Mesenchymal stem cell (in vitro differentiated cells and primary cell): ENCODE measurements at regions not wholly inside any gene's neighbourhood (a gene's known extent, or its start where the extent isn't known, plus 50 kb on each side); places are given as distances from the start of the nearest gene placed in this dataset.
"Not testable (repeated sequence)": the region's sequence is repeated elsewhere in the genome, so short reads cannot be mapped to it uniquely, and the experiment has no call there.

Source experiments
- DNase-seq: peaks from one replicate; pipeline ENCODE4 v3.0.0-alpha.2; 2013
- H2AFZ ChIP-seq: one replicate; pipeline ENCODE4 v1.6.1; 2013; ENCODE audit warnings: low read depth, mild to moderate bottlenecking, control low read depth, inconsistent platforms, low read length, moderate library complexity
- H2AK5ac ChIP-seq: 2 replicates; pipeline ENCODE4 v1.6.1; 2013; ENCODE audit warnings: low read length, moderate library complexity, mild to moderate bottlenecking, inconsistent platforms; ENCODE audit not compliant: severe bottlenecking
- H2BK120ac ChIP-seq: one replicate; pipeline ENCODE4 v1.6.1; 2013; ENCODE audit warnings: low read depth, mild to moderate bottlenecking, inconsistent platforms, low read length, moderate library complexity
- H2BK12ac ChIP-seq, 2 experiments: one replicate each; pipeline ENCODE4 v1.6.1; 2013; ENCODE audit warnings: inconsistent platforms in 2 of 2, low read length in 2 of 2, mild to moderate bottlenecking in 2 of 2, moderate library complexity in 2 of 2, control low read depth in 1 of 2
- H2BK15ac ChIP-seq: one replicate; pipeline ENCODE4 v1.6.1; 2013; ENCODE audit warnings: mild to moderate bottlenecking, low read depth, inconsistent platforms; ENCODE audit not compliant: poor library complexity, severe bottlenecking
- H2BK5ac ChIP-seq: 2 replicates; pipeline ENCODE4 v1.6.1; 2013; ENCODE audit warnings: low read depth, mild to moderate bottlenecking, low read length, control low read depth, inconsistent platforms; ENCODE audit not compliant: poor library complexity, severe bottlenecking
- H3K14ac ChIP-seq, 2 experiments: one replicate each; pipeline ENCODE4 v1.6.1; 2013; ENCODE audit warnings: inconsistent platforms in 2 of 2, low read length in 2 of 2, control low read depth in 1 of 2, mild to moderate bottlenecking in 1 of 2, moderate library complexity in 1 of 2
- H3K18ac ChIP-seq, 2 experiments: one replicate each; pipeline ENCODE4 v1.6.1; 2013; ENCODE audit warnings: inconsistent platforms in 2 of 2, low read length in 2 of 2, control low read depth in 1 of 2, low read depth in 1 of 2, mild to moderate bottlenecking in 1 of 2
- H3K23ac ChIP-seq, 2 experiments: one replicate each; pipeline ENCODE4 v1.6.1; 2013; ENCODE audit warnings: inconsistent platforms in 2 of 2, low read length in 2 of 2, mild to moderate bottlenecking in 2 of 2, moderate library complexity in 2 of 2, control low read depth in 1 of 2
- H3K27ac ChIP-seq: 2 replicates; pipeline ENCODE4 v1.5.1; 2013; ENCODE audit warnings: mild to moderate bottlenecking, moderate library complexity, low read length, control low read depth, inconsistent platforms; ENCODE audit not compliant: poor library complexity, severe bottlenecking
- H3K27me3 ChIP-seq, 2 experiments: 2 replicates each; pipeline versions ENCODE4 v1.6.1 to v1.7.0; 2013; ENCODE audit warnings: low read length in 2 of 2, mild to moderate bottlenecking in 2 of 2, moderate library complexity in 2 of 2, control low read depth in 1 of 2, inconsistent platforms in 1 of 2; ENCODE audit not compliant: control insufficient read depth in 1 of 2, insufficient read depth in 1 of 2
- H3K36me3 ChIP-seq, 2 experiments: 2 replicates each; pipeline versions ENCODE4 v1.6.1 to v1.7.0; 2013; ENCODE audit warnings: low read length in 2 of 2, control low read depth in 1 of 2, inconsistent platforms in 1 of 2, low read depth in 1 of 2, mild to moderate bottlenecking in 1 of 2; ENCODE audit not compliant: insufficient read depth in 2 of 2, control insufficient read depth in 1 of 2
- H3K4ac ChIP-seq, 2 experiments: one replicate each; pipeline ENCODE4 v1.6.1; 2013; ENCODE audit warnings: inconsistent platforms in 2 of 2, low read length in 2 of 2, mild to moderate bottlenecking in 2 of 2, moderate library complexity in 2 of 2, control low read depth in 1 of 2, low read depth in 1 of 2
- H3K4me1 ChIP-seq: 2 replicates; pipeline ENCODE4 v1.6.1; 2013; ENCODE audit warnings: low read depth, low read length, control low read depth; ENCODE audit not compliant: control insufficient read depth, insufficient read depth
- H3K4me2 ChIP-seq: 2 replicates; pipeline ENCODE4 v1.6.1; 2013; ENCODE audit warnings: low read length, mild to moderate bottlenecking, inconsistent platforms; ENCODE audit not compliant: poor library complexity, severe bottlenecking
- H3K4me3 ChIP-seq, 2 experiments: 2 replicates each; pipeline versions ENCODE4 v1.5.1 to v1.7.0; 2013; ENCODE audit warnings: low read length in 2 of 2, mild to moderate bottlenecking in 2 of 2, control low read depth in 1 of 2, low read depth in 1 of 2; ENCODE audit not compliant: insufficient read depth in 1 of 2
- H3K79me1 ChIP-seq: replicated peaks from 2 replicates; pipeline ENCODE4 v1.6.1; 2013; ENCODE audit warnings: mild to moderate bottlenecking, control low read depth, low read length, inconsistent platforms; ENCODE audit not compliant: poor library complexity, severe bottlenecking
- H3K9ac ChIP-seq: 2 replicates; pipeline ENCODE4 v1.7.0; 2013; ENCODE audit warnings: mild to moderate bottlenecking, low read length, moderate library complexity
- H3K9me3 ChIP-seq: 2 replicates; pipeline ENCODE4 v1.7.0; 2013; ENCODE audit warnings: mild to moderate bottlenecking, low read length; ENCODE audit not compliant: control insufficient read depth
- H4K8ac ChIP-seq: one replicate; pipeline ENCODE4 v1.6.1; 2013; ENCODE audit warnings: inconsistent platforms, mild to moderate bottlenecking, low read length, moderate library complexity
- H4K91ac ChIP-seq: one replicate; pipeline ENCODE4 v1.6.1; 2013; ENCODE audit warnings: mild to moderate bottlenecking, low read length, inconsistent platforms
- WGBS: methylation state at CpG from one replicate; pipeline ENCODE4 v1.1.7; 2013; ENCODE audit warnings: mixed read lengths; 5-methylcytosine and 5-hydroxymethylcytosine counted together

DNA sequence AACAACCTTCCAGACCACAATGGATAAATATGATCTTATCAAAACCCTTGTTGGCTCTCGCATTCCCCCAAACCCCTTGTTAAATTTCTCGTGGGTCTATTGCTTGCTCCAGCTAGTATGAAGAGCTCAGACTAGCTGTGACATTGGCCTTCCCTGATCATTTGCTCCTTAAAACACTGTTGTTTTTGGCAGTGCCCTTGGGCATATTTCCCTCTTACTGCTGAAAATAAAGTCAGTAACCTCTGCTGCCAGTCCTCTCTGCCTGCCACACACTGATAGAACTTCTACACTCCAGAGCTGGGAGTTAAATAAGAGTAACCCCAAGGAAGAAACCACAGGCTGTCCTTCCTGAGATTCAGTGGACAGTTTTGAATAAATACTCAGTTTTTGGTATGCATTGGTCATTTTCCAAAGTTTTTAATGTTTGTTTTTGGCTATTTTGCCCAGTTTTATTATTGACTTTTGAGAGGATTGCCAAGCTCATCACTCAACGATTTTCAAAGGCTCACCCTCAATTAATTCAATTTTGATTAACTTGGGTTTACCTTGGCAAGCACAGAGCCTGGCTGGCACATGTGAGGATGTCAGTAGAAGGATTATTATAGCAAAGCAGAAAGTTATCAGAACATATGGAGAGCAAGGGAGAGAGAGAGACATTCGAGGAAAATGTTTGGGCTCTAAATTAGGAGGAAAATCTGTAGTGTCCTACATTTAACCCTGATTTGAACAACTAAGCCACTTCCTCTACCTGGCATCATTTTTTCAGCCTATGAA lies 84.3 kb upstream of the SYN3 start:
- no peak overlapping the region for H3K23ac ChIP-seq
- no peak overlapping the region for H3K18ac ChIP-seq
- no peak overlapping the region for H4K91ac ChIP-seq
- no peak overlapping the region for H3K14ac ChIP-seq
- H3K9me3 ChIP-seq: no peaks in the 10 kb centered on the region
- no peak overlapping the region for H2BK12ac ChIP-seq
- H2BK5ac ChIP-seq: no peak overlapping the region
- no peak overlapping the region for H3K9ac ChIP-seq
- no peak overlapping the region for H4K8ac ChIP-seq
- no peak overlapping the region for H3K4me2 ChIP-seq
- no peak overlapping the region for H2AK5ac ChIP-seq
- H3K27ac ChIP-seq: no peak overlapping the region
- H2BK120ac ChIP-seq: no peak overlapping the region
- no peaks in the 10 kb centered on the region for H3K27me3 ChIP-seq
- H3K4ac ChIP-seq: no peak overlapping the region
- no peaks in the 10 kb centered on the region for H3K79me1 ChIP-seq
- no peak for DNase-seq
- whole genome bisulfite sequencing: 52% methylated on average over 3 of the region's 4 CpGs
- no peak overlapping the region for H3K4me3 ChIP-seq
- H3K4me1 ChIP-seq: no peaks in the 10 kb centered on the region
- H2AFZ ChIP-seq: no peak overlapping the region
- H2BK15ac ChIP-seq: no peak overlapping the region
- no peaks in the 10 kb centered on the region for H3K36me3 ChIP-seq

DNA sequence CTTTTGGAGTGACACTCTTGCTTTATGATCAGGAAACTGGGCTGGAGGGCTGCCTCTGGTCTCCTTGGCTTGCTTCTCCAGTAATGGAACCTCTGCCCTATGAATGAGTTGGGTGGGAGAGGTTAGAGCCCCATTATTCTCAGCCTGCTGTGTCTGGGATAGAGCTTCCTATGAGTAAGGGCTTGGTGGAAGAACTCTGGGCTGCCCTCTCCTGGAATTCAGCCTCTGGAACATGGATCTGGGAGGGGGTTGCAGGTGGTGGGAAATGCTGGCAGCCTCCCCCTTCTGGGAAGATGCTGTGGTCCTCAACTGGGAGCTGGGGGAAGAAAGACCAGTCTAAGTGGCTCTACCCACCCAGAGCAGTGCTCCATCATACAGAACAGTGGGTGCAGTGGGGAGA lies 81.8 kb upstream of the SYN3 start:
- Histone ChIP-seq H2BK120ac (no peak overlapping the region), H4K91ac (no peak overlapping the region), H3K79me1 (no peaks in the 10 kb centered on the region), H3K23ac (no peak overlapping the region), H3K9ac (no peak overlapping the region), H2AFZ (no peak overlapping the region), H2BK5ac (no peak overlapping the region), H2BK15ac (no peak overlapping the region), H3K4me2 (no peak overlapping the region), H2BK12ac (no peak overlapping the region), H3K4ac (no peak overlapping the region), H3K4me1 (no peaks in the 10 kb centered on the region), H3K18ac (no peak overlapping the region), H3K4me3 (no peak overlapping the region), H4K8ac (no peak overlapping the region), H3K27me3 (no peaks in the 10 kb centered on the region), H3K14ac (no peak overlapping the region), H3K9me3 (peaks cover 3% of the 10 kb centered on the region), H2AK5ac (no peak overlapping the region), H3K36me3 (no peaks in the 10 kb centered on the region), H3K27ac (no peak overlapping the region)
- no peak for DNase-seq

- not testable (repeated sequence) for H2BK15ac ChIP-seq, H3K4me2 ChIP-seq
These were observed 80.2 kb upstream of the SYN3 start for GRCh38 chr22:33138333-33138732.

DNA sequence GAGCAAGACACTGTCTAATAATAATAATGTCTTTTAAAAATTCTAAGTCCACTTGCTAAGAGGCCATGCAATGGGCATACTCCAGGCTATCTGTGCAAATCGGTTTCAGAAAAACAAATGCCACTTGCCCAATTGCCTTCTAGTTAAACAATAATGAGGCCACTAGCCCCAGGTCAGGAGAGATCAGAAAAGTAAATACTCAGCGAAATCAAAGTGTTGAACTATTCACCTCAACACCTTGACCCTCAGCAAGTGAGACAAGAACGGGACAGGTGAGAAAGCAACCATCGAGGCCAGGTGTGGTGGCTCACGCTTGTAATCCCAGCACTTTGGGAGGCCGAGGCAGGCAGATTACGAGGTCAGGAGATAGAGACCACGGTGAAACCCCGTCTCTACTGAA lies 72.3 kb upstream of the SYN3 start:
- Histone ChIP-seq H3K9me3 (no peaks in the 10 kb centered on the region), H3K14ac (no peak overlapping the region), H3K27ac (no peak overlapping the region), H3K4me1 (no peaks in the 10 kb centered on the region), H2BK120ac (no peak overlapping the region), H2AK5ac (no peak overlapping the region), H2AFZ (no peak overlapping the region), H3K4me3 (no peak overlapping the region), H4K91ac (no peak overlapping the region), H3K36me3 (no peaks in the 10 kb centered on the region), H3K4ac (no peak overlapping the region), H3K23ac (no peak overlapping the region), H3K27me3 (peaks cover 0 to 9% of the 10 kb centered on the region in 2 experiments), H3K4me2 (no peak overlapping the region), H3K9ac (no peak overlapping the region), H2BK15ac (no peak overlapping the region), H3K18ac (no peak overlapping the region), H3K79me1 (no peaks in the 10 kb centered on the region), H4K8ac (no peak overlapping the region), H2BK12ac (no peak overlapping the region), H2BK5ac (no peak overlapping the region)
- no peak for DNase-seq
- 91% methylated on average over 9 of the region's 9 CpGs for WGBS

More at GRCh38 chr22:33138333-33138732, 80.2 kb upstream of the SYN3 start:
- not testable (repeated sequence) for H3K4me3 ChIP-seq, H3K36me3 ChIP-seq, DNase-seq, H4K8ac ChIP-seq, H3K14ac ChIP-seq, H3K4me1 ChIP-seq, H2AK5ac ChIP-seq, H2BK120ac ChIP-seq, H3K4ac ChIP-seq, H3K18ac ChIP-seq, H2BK12ac ChIP-seq, H3K9me3 ChIP-seq, H2BK5ac ChIP-seq, H2AFZ ChIP-seq, H3K79me1 ChIP-seq, H4K91ac ChIP-seq, H3K27ac ChIP-seq, H3K9ac ChIP-seq, H3K27me3 ChIP-seq, H3K23ac ChIP-seq
- 36% methylated on average over 5 of the region's 5 CpGs for WGBS
